ENCODE measurements at regions not wholly inside any gene's neighbourhood (a gene's known extent, or its start where the extent isn't known, plus 50 kb on each side); places are given as distances from the start of the nearest gene placed in this dataset.
"Not testable (repeated sequence)": the region's sequence is repeated elsewhere in the genome, so short reads cannot be mapped to it uniquely, and the experiment has no call there.

DNA sequence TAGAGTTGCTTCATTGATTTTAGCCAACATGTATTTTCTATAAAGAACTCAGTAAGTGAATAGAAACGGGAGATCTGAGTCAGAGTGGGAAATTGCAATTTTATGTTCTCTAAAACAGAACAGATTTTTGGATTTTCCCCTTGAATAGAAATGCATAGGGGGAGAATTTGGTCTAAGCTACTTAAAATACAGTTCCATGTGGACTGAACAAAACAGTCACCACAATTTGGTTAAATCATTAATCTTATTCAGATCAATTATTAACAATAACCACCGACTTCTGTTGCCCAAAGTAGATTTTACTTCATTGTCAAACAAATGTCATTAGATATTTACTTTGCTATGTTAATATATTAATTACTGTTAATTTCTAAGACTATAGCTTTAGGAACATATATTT lies 107.7 kb downstream of the SCG2 start:
- H3K4me1 ChIP-seq (ENCODE audit: control insufficient read depth in 2 of 2, insufficient read depth in 2 of 2, low read length in 2 of 2) = no peaks in the 10 kb centered on the region
- H2AFZ ChIP-seq (ENCODE audit: insufficient read depth, low read depth, low read length, poor library complexity, severe bottlenecking) = no peak overlapping the region
- no peak overlapping the region for H3K9ac ChIP-seq (ENCODE audit: low read length)
- no peak overlapping the region for H3K4me3 ChIP-seq (ENCODE audit: control extremely low read depth in 1 of 5, extremely low read depth in 1 of 5, insufficient read depth in 1 of 5, low read depth in 2 of 5, low read length in 4 of 5)
- CTCF ChIA-PET = no interaction called here
- H4K20me1 ChIP-seq (ENCODE audit: control insufficient read depth, insufficient read depth, low read length, poor library complexity, severe bottlenecking) = no peaks in the 10 kb centered on the region
- Mint-ChIP-seq H3K27ac (no peak overlapping the region), H3K27me3 (peaks cover 3% of the 10 kb centered on the region), H3K9me3 (ENCODE audit: insufficient read depth) (no peaks in the 10 kb centered on the region), H3K4me3 (no peak overlapping the region), H3K4me1 (no peaks in the 10 kb centered on the region)
- H3K9me3 ChIP-seq (ENCODE audit: control extremely low read depth in 1 of 3, control insufficient read depth in 2 of 3, insufficient read depth in 1 of 3, low read length in 2 of 3) = no peaks in the 10 kb centered on the region
- H3K27me3 ChIP-seq (replicated peaks in 1 of 4; ENCODE audit: control extremely low read depth in 1 of 4, control insufficient read depth in 3 of 4, insufficient read depth in 4 of 4, low read length in 3 of 4) = no peaks in the 10 kb centered on the region
- ATAC-seq (ENCODE audit: low read depth) = no peak
- H3K79me2 ChIP-seq (ENCODE audit: control insufficient read depth, insufficient read depth, low read length) = no peaks in the 10 kb centered on the region
- H3K27ac ChIP-seq (ENCODE audit: low read length in 2 of 2) = no peak overlapping the region
- intact Hi-C loops (cut with micrococcal nuclease) = no loop called here
- no CpG with 5 or more reads among the region's 2 CpGs for WGBS (ENCODE audit: insufficient coverage)
- no peak for DNase-seq
- TF ChIP-seq EZH2 (IDR thresholded peaks at IDR 0.05; ENCODE audit: borderline replicate concordance, insufficient read depth, low read depth, low read length, poor library complexity, severe bottlenecking) = no peak
- no peak for TF ChIP-seq CTCF (IDR thresholded peaks at IDR 0.05)
- no peaks in the 10 kb centered on the region for H3K36me3 ChIP-seq (replicated peaks in 1 of 2; ENCODE audit: control extremely low read depth in 1 of 2, control insufficient read depth in 1 of 2, extremely low read depth in 1 of 2, insufficient read depth in 2 of 2, low read length in 1 of 2)
- H3K4me2 ChIP-seq (replicated peaks; ENCODE audit: low read depth, low read length, poor library complexity, severe bottlenecking) = no peak overlapping the region
- POLR2A ChIA-PET = no interaction called here

- intact Hi-C loops (cut with micrococcal nuclease) = no loop called here
- Mint-ChIP-seq H3K27me3 (peaks cover 3% of the 10 kb centered on the region), H3K27ac (no peak overlapping the region), H3K4me3 (no peak overlapping the region), H3K4me1 (no peaks in the 10 kb centered on the region), H3K9me3 (ENCODE audit: insufficient read depth) (no peaks in the 10 kb centered on the region)
- Histone ChIP-seq H3K27ac (ENCODE audit: low read length in 2 of 2) (no peak overlapping the region), H3K9me3 (ENCODE audit: control extremely low read depth in 1 of 3, control insufficient read depth in 2 of 3, insufficient read depth in 1 of 3, low read length in 2 of 3) (no peaks in the 10 kb centered on the region), H3K4me3 (ENCODE audit: control extremely low read depth in 1 of 5, extremely low read depth in 1 of 5, insufficient read depth in 1 of 5, low read depth in 2 of 5, low read length in 4 of 5) (no peak overlapping the region), H3K4me2 (replicated peaks; ENCODE audit: low read depth, low read length, poor library complexity, severe bottlenecking) (no peak overlapping the region), H2AFZ (ENCODE audit: insufficient read depth, low read depth, low read length, poor library complexity, severe bottlenecking) (no peak overlapping the region), H3K9ac (ENCODE audit: low read length) (no peak overlapping the region), H3K36me3 (replicated peaks in 1 of 2; ENCODE audit: control extremely low read depth in 1 of 2, control insufficient read depth in 1 of 2, extremely low read depth in 1 of 2, insufficient read depth in 2 of 2, low read length in 1 of 2) (no peaks in the 10 kb centered on the region), H4K20me1 (ENCODE audit: control insufficient read depth, insufficient read depth, low read length, poor library complexity, severe bottlenecking) (no peaks in the 10 kb centered on the region), H3K4me1 (ENCODE audit: control insufficient read depth in 2 of 2, insufficient read depth in 2 of 2, low read length in 2 of 2) (no peaks in the 10 kb centered on the region), H3K79me2 (ENCODE audit: control insufficient read depth, insufficient read depth, low read length) (no peaks in the 10 kb centered on the region), H3K27me3 (replicated peaks in 1 of 4; ENCODE audit: control extremely low read depth in 1 of 4, control insufficient read depth in 3 of 4, insufficient read depth in 4 of 4, low read length in 3 of 4) (no peaks in the 10 kb centered on the region)
- CTCF ChIA-PET = no interaction called here
- no CpG with 5 or more reads among the region's 2 CpGs for WGBS (ENCODE audit: insufficient coverage)
- no peak for TF ChIP-seq EZH2 (IDR thresholded peaks at IDR 0.05; ENCODE audit: borderline replicate concordance, insufficient read depth, low read depth, low read length, poor library complexity, severe bottlenecking)
- DNase-seq (no peak), ATAC-seq (ENCODE audit: low read depth) (no peak)
- POLR2A ChIA-PET = no interaction called here
Observed at GRCh38 chr2:223494942-223495341, 107.2 kb downstream of the SCG2 start.

DNA sequence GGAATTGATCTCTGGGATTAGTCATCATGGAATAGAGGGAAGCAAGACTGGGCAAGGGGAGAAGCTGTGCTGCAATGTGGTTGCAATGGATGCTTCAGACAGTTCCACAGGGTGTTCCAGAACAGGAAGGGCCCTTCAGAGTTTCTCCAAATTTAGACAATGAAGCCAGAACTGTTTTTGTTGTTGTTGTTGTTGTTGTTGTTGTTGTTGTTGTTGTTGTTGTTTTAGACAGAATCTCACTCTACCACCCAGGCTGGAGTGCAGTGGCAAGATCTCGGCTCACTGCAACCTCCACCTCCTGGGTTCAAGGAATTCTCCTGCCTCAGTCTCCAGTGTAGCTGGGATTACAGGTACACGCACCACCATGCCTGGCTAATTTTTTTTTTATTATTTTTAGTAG lies 105.3 kb downstream of the SCG2 start:
- H2AFZ ChIP-seq (ENCODE audit: insufficient read depth, low read depth, low read length, poor library complexity, severe bottlenecking); H3K9me3 Mint-ChIP-seq (ENCODE audit: insufficient read depth); H3K27ac Mint-ChIP-seq; H3K36me3 ChIP-seq (replicated peaks in 1 of 2; ENCODE audit: control extremely low read depth in 1 of 2, control insufficient read depth in 1 of 2, extremely low read depth in 1 of 2, insufficient read depth in 2 of 2, low read length in 1 of 2); DNase-seq; H3K4me1 ChIP-seq (ENCODE audit: control insufficient read depth in 2 of 2, insufficient read depth in 2 of 2, low read length in 2 of 2); H3K4me2 ChIP-seq (replicated peaks; ENCODE audit: low read depth, low read length, poor library complexity, severe bottlenecking); H3K9ac ChIP-seq (ENCODE audit: low read length); H3K4me1 Mint-ChIP-seq; H4K20me1 ChIP-seq (ENCODE audit: control insufficient read depth, insufficient read depth, low read length, poor library complexity, severe bottlenecking); H3K27ac ChIP-seq (ENCODE audit: low read length in 2 of 2); H3K79me2 ChIP-seq (ENCODE audit: control insufficient read depth, insufficient read depth, low read length); H3K27me3 Mint-ChIP-seq; H3K27me3 ChIP-seq (replicated peaks in 1 of 4; ENCODE audit: control extremely low read depth in 1 of 4, control insufficient read depth in 3 of 4, insufficient read depth in 4 of 4, low read length in 3 of 4); H3K4me3 ChIP-seq (ENCODE audit: control extremely low read depth in 1 of 5, extremely low read depth in 1 of 5, insufficient read depth in 1 of 5, low read depth in 2 of 5, low read length in 4 of 5); ATAC-seq (ENCODE audit: low read depth); POLR2A ChIA-PET; intact Hi-C loops (cut with micrococcal nuclease); CTCF ChIA-PET; H3K4me3 Mint-ChIP-seq; H3K9me3 ChIP-seq (ENCODE audit: control extremely low read depth in 1 of 3, control insufficient read depth in 2 of 3, insufficient read depth in 1 of 3, low read length in 2 of 3): not testable (repeated sequence)
- WGBS (ENCODE audit: insufficient coverage) = no CpG with 5 or more reads among the region's 2 CpGs

All from B cell (primary cell).